ENCODE measurements at regions not wholly inside any gene's neighbourhood (a gene's known extent, or its start where the extent isn't known, plus 50 kb on each side); places are given as distances from the start of the nearest gene placed in this dataset.

DNA sequence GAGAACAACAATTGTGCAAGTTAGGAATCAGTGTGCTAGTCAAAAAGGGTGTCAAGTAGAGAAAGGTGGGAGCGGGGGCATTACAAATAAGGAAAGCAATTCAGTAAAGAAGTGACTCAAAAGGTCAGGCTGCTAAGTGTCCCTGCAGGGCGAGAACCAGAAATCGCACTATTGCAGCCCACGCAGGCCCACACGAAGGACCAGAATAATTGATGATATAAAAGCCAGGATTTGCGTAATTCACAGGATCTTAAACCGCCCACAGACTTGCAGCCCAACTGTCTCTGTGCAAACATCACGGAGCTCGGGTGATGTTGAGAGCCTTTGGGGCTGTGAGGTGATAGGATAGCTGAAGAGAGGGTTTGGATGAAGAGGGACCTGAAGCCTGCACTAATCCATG, 349.0 kb downstream of the BRINP1 start:
- CTCF ChIA-PET = no interaction called here
- no peak for FAIRE-seq
- ATAC-seq = no peak
- no peaks in the 10 kb centered on the region for H3K4me1 ChIP-seq
- POLR2A ChIA-PET = no interaction called here
- 36% methylated on average over 9 of the region's 9 CpGs for WGBS (ENCODE audit: missing lambda C conversion rate)
- no peak overlapping the region for H3K4me2 ChIP-seq
- H3K27ac ChIP-seq = no peak overlapping the region
- H3K4me3 ChIP-seq = no peak overlapping the region
- no peak for TF ChIP-seq TFCP2L1 (CRISPR knock-in tag; IDR thresholded peaks at IDR 0.05)
- no peak for TF ChIP-seq JUNB (IDR thresholded peaks at IDR 0.05)
- TF ChIP-seq, protein P1, sequence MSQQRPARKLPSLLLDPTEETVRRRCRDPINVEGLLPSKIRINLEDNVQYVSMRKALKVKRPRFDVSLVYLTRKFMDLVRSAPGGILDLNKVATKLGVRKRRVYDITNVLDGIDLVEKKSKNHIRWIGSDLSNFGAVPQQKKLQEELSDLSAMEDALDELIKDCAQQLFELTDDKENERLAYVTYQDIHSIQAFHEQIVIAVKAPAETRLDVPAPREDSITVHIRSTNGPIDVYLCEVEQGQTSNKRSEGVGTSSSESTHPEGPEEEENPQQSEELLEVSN (IDR thresholded peaks at IDR 0.05; ENCODE audit: borderline replicate concordance, low read depth) = no peak
- TF ChIP-seq RNF2 (IDR thresholded peaks at IDR 0.05; ENCODE audit: borderline replicate concordance, low read depth) = no peak
- no peaks in the 10 kb centered on the region for H3K9me3 ChIP-seq
- DNase-seq (ENCODE audit: low read depth in 1 of 2, low spot score in 1 of 2) = no peak

DNA sequence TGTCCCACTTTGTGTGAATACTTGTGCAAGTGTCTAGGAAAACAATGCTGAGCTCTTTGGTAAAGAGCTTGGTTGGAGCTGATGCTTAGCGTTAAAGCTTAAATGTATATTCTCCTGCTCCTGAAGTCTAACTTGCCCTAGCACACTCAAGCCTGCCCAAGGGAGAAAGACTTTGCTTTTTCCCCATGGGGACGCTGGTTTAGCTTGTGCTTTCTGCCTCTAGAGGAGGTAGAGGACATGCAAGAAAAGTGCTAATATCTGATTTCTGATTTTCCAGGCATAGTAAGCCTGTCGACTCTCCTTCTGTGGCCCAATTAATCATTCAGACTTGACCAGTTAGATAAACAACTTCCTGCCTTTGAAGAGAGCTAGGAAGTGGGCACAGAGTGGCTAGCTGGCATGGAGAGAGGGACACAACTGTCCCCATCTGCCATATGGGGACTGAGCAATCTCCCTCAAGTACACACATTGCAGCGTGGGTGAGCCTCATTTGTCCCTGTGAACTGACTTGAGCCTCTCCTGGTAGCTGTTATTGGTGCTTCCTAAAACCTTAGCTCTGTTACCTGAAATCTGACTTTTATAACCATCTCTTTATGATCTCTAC, 348.4 kb downstream of the BRINP1 start:
- no peak for FAIRE-seq
- no peak for DNase-seq (ENCODE audit: low read depth in 1 of 2, low spot score in 1 of 2)
- H3K27ac ChIP-seq = no peak overlapping the region
- ChIA-PET POLR2A (no interaction called here), CTCF (no interaction called here)
- WGBS (ENCODE audit: missing lambda C conversion rate) = 26% methylated on average over 4 of the region's 4 CpGs
- ATAC-seq = no peak
- no peaks in the 10 kb centered on the region for H3K4me1 ChIP-seq
- TF ChIP-seq FOSB (CRISPR knock-in tag; IDR thresholded peaks at IDR 0.05) (no peak), RCOR1 (IDR thresholded peaks at IDR 0.05; ENCODE audit: low read depth, low read length) (no peak), POLR2AphosphoS2 (conservative IDR thresholded peaks at IDR 0.05; ENCODE audit: low read length) (no peak), BHLHE40 (IDR thresholded peaks at IDR 0.05; ENCODE audit: low read depth, low read length) (no peak), JUN (IDR thresholded peaks at IDR 0.05) (no peak), ESRRA (IDR thresholded peaks at IDR 0.05; ENCODE audit: borderline replicate concordance, low read length) (no peak), JUNB (IDR thresholded peaks at IDR 0.05) (no peak), PHF8 (IDR thresholded peaks at IDR 0.05; ENCODE audit: borderline replicate concordance, low read depth) (no peak), NR3C1 (IDR thresholded peaks at IDR 0.05) (no peak), GATA3 (IDR thresholded peaks at IDR 0.05; ENCODE audit: borderline replicate concordance) (no peak)
- TF ChIP-seq, protein P2, sequence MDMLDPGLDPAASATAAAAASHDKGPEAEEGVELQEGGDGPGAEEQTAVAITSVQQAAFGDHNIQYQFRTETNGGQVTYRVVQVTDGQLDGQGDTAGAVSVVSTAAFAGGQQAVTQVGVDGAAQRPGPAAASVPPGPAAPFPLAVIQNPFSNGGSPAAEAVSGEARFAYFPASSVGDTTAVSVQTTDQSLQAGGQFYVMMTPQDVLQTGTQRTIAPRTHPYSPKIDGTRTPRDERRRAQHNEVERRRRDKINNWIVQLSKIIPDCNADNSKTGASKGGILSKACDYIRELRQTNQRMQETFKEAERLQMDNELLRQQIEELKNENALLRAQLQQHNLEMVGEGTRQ (IDR thresholded peaks at IDR 0.05) = no peak
- TF ChIP-seq, protein P3, sequence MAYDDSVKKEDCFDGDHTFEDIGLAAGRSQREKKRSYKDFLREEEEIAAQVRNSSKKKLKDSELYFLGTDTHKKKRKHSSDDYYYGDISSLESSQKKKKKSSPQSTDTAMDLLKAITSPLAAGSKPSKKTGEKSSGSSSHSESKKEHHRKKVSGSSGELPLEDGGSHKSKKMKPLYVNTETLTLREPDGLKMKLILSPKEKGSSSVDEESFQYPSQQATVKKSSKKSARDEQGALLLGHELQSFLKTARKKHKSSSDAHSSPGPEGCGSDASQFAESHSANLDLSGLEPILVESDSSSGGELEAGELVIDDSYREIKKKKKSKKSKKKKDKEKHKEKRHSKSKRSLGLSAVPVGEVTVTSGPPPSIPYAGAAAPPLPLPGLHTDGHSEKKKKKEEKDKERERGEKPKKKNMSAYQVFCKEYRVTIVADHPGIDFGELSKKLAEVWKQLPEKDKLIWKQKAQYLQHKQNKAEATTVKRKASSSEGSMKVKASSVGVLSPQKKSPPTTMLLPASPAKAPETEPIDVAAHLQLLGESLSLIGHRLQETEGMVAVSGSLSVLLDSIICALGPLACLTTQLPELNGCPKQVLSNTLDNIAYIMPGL (CRISPR knock-in tag; IDR thresholded peaks at IDR 0.05; ENCODE audit: borderline replicate concordance) = no peak
- TF ChIP-seq, protein P4, sequence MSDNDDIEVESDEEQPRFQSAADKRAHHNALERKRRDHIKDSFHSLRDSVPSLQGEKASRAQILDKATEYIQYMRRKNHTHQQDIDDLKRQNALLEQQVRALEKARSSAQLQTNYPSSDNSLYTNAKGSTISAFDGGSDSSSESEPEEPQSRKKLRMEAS (IDR thresholded peaks at IDR 0.05) = no peak
- TF ChIP-seq, protein P5, sequence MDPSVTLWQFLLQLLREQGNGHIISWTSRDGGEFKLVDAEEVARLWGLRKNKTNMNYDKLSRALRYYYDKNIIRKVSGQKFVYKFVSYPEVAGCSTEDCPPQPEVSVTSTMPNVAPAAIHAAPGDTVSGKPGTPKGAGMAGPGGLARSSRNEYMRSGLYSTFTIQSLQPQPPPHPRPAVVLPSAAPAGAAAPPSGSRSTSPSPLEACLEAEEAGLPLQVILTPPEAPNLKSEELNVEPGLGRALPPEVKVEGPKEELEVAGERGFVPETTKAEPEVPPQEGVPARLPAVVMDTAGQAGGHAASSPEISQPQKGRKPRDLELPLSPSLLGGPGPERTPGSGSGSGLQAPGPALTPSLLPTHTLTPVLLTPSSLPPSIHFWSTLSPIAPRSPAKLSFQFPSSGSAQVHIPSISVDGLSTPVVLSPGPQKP (IDR thresholded peaks at IDR 0.05; ENCODE audit: low read depth, low read length) = no peak
- no peaks in the 10 kb centered on the region for H3K9me3 ChIP-seq
- no peak overlapping the region for H3K4me3 ChIP-seq
- H3K4me2 ChIP-seq = no peak overlapping the region

DNA sequence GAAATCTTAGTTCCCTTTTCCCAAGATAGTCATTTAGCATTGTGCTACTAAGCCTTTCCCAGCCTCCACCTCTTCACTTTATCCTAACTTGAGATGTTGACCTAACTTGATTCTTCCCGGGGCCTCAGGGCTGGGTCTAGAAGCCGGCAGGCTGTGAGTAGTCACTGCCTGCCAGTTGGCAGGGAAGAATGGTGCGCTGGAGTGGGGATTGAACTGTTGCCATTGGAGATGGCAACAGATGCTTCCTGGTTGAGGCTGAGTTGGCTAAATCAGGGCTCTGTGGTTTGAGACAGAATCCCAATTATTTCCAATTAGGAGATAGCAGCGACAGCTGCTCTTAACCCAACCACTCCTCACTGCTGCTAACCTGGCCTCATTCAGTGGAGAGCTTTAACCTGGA, 343.1 kb downstream of the BRINP1 start:
- ATAC-seq = no peak
- TF ChIP-seq, protein P3 (CRISPR knock-in tag; IDR thresholded peaks at IDR 0.05; ENCODE audit: borderline replicate concordance) = no peak
- TF ChIP-seq POLR2AphosphoS2 (conservative IDR thresholded peaks at IDR 0.05; ENCODE audit: low read length) (no peak), CBX8 (IDR thresholded peaks at IDR 0.05) (no peak), RFX5 (IDR thresholded peaks at IDR 0.05) (no peak), ZNF302 (CRISPR knock-in tag; IDR thresholded peaks at IDR 0.05) (no peak), RNF2 (IDR thresholded peaks at IDR 0.05; ENCODE audit: borderline replicate concordance, low read depth) (no peak), CBX2 (IDR thresholded peaks at IDR 0.05; ENCODE audit: borderline replicate concordance, low read depth) (no peak), POLR2A (IDR thresholded peaks at IDR 0.05; ENCODE audit: low read length) (no peak), HEYL (CRISPR knock-in tag; IDR thresholded peaks at IDR 0.05) (no peak), CHD2 (IDR thresholded peaks at IDR 0.05; ENCODE audit: low read length, partially characterized antibody) (no peak)
- TF ChIP-seq, protein P6, sequence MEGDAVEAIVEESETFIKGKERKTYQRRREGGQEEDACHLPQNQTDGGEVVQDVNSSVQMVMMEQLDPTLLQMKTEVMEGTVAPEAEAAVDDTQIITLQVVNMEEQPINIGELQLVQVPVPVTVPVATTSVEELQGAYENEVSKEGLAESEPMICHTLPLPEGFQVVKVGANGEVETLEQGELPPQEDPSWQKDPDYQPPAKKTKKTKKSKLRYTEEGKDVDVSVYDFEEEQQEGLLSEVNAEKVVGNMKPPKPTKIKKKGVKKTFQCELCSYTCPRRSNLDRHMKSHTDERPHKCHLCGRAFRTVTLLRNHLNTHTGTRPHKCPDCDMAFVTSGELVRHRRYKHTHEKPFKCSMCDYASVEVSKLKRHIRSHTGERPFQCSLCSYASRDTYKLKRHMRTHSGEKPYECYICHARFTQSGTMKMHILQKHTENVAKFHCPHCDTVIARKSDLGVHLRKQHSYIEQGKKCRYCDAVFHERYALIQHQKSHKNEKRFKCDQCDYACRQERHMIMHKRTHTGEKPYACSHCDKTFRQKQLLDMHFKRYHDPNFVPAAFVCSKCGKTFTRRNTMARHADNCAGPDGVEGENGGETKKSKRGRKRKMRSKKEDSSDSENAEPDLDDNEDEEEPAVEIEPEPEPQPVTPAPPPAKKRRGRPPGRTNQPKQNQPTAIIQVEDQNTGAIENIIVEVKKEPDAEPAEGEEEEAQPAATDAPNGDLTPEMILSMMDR (IDR thresholded peaks at IDR 0.05) = no peak

More for the DNA sequence above, 343.1 kb downstream of the BRINP1 start:
- DNase-seq (ENCODE audit: low read depth in 1 of 2, low spot score in 1 of 2) = no peak
- Histone ChIP-seq H3K9me3 (no peaks in the 10 kb centered on the region), H3K4me2 (no peak overlapping the region), H3K27ac (no peak overlapping the region), H3K4me1 (no peaks in the 10 kb centered on the region), H3K4me3 (no peak overlapping the region)
- no peak for FAIRE-seq
- CTCF ChIA-PET = interaction anchor here (1.1 kb wide), 1 partner anchor 53 kb away, joined by 3 read pairs; no protein-coding TSS in a partner anchor
- 3% methylated on average over 4 of the region's 4 CpGs for WGBS (ENCODE audit: missing lambda C conversion rate)
- POLR2A ChIA-PET = no interaction called here

All from A549 (cell line).